PC-9 (cell line): ENCODE measurements at regions not wholly inside any gene's neighbourhood (a gene's known extent, or its start where the extent isn't known, plus 50 kb on each side); places are given as distances from the start of the nearest gene placed in this dataset.

Source experiments
- BruUV-seq: library from RNA; stranded (reverse); fragments of 400-500 nt; replicated peaks from 2 replicates; lab custom pipeline; 2021; lab: Mats Ljungman, UMichigan
- CTCF ChIA-PET: fragments of 300-600 bp; sonication (Branson Sonifier 250); formaldehyde crosslinking; loops from one replicate; lab custom pipeline; 2022; ENCODE audit warnings: antibody characterized with exemption; lab: Charles Lee
- POLR2A ChIA-PET: fragments of 300-600 bp; sonication (Branson Sonifier 250); formaldehyde crosslinking; loops from one replicate; lab custom pipeline; 2022; ENCODE audit warnings: antibody characterized with exemption; ENCODE audit not compliant: unreplicated experiment; lab: Charles Lee
- DNase-seq, 2 experiments: peaks; one replicate each; pipeline versions ENCODE4 v3.0.0 to v3.0.0-alpha.2; 2015 to 2022; ENCODE audit warnings: mixed read lengths in 1 of 2
- H2AFZ ChIP-seq: fragments of 200-600 bp; sonication (generic); 2 replicates; pipeline ENCODE4 v1.8.1; 2017; ENCODE audit warnings: antibody characterized with exemption
- H3F3A ChIP-seq: fragments of 200-600 bp; sonication (generic); 2 replicates; pipeline ENCODE4 v1.8.1; 2017; ENCODE audit warnings: antibody characterized with exemption, mild to moderate bottlenecking, low read depth; ENCODE audit not compliant: insufficient read depth
- H3K27ac ChIP-seq: fragments of 200-600 bp; sonication (generic); 2 replicates; pipeline ENCODE4 v1.6.1; 2016; ENCODE audit warnings: mixed run types
- H3K27me3 ChIP-seq: fragments of 200-600 bp; sonication (generic); 2 replicates; pipeline ENCODE4 v1.6.1; 2016; ENCODE audit warnings: low read depth, mixed run types; ENCODE audit not compliant: insufficient read depth
- H3K36me3 ChIP-seq: fragments of 200-600 bp; sonication (generic); 2 replicates; pipeline ENCODE4 v1.6.1; 2016; ENCODE audit warnings: low read depth, mixed run types
- H3K4me1 ChIP-seq: fragments of 200-600 bp; sonication (generic); replicated peaks from 2 replicates; pipeline ENCODE4 v1.6.1; 2016; ENCODE audit warnings: mixed run types; ENCODE audit not compliant: insufficient read depth
- H3K4me2 ChIP-seq: fragments of 200-600 bp; sonication (generic); 2 replicates; pipeline ENCODE4 v1.6.1; 2017; ENCODE audit warnings: mixed run types
- H3K4me3 ChIP-seq: fragments of 200-600 bp; sonication (generic); 2 replicates; pipeline ENCODE4 v1.6.1; 2016; ENCODE audit warnings: mixed run types
- H3K79me2 ChIP-seq: fragments of 200-600 bp; sonication (generic); 2 replicates; pipeline ENCODE4 v1.6.1; 2017; ENCODE audit warnings: low read depth, mixed run types
- H3K9me2 ChIP-seq: fragments of 200-600 bp; sonication (generic); 2 replicates; pipeline ENCODE4 v1.8.1; 2017; ENCODE audit warnings: mild to moderate bottlenecking; ENCODE audit not compliant: insufficient read depth
- H3K9me3 ChIP-seq: fragments of 200-600 bp; sonication (generic); 2 replicates; pipeline ENCODE4 v1.8.1; 2016; ENCODE audit warnings: low read depth; ENCODE audit not compliant: insufficient read depth
- H4K20me1 ChIP-seq: fragments of 200-600 bp; sonication (generic); 2 replicates; pipeline ENCODE4 v1.8.1; 2017; ENCODE audit not compliant: insufficient read depth
- EZH2 ChIP-seq: fragments of 200-600 bp; sonication (generic); IDR thresholded peaks from 2 replicates; pipeline ENCODE4 v1.8.0; 2017; ENCODE audit warnings: antibody characterized with exemption, low read depth
- intact Hi-C: fragments of 100-400 bp; cut with micrococcal nuclease; formaldehyde crosslinking; loops from one replicate; pipeline ENCODE4 v1.10.0; 2022; ENCODE audit not compliant: unreplicated experiment
- TF ChIP-seq, protein P1 (sequence below): fragments of 200-600 bp; sonication (generic); conservative IDR thresholded peaks from 2 replicates; pipeline ENCODE4 v1.6.1; 2017; ENCODE audit warnings: mixed run types, antibody characterized with exemption, mild to moderate bottlenecking, moderate library complexity

DNA sequence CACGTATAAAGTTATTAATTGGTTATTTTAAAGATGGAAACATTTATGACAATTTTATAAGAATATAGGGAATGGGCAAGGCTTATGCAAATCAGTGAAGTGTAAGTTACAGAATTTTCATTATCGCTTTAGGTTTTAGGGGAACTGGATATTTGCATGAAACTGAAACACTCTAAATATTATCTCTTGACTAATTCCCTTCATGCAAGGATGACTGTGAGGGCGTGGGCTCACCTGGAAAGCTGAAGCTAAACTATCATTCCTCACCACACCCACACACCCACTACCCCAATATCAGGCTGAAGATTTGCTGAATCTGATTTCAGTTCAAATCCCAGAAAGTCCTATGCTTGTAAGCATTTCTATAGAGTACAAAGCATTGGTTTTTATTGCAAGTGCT is 81.7 kb upstream of the ARHGAP24 start:
- intact Hi-C loops = no loop called here
- DNase-seq = no peak
- no peaks in the 10 kb centered on the region for H3K9me3 ChIP-seq
- no peaks in the 10 kb centered on the region for H3K79me2 ChIP-seq
- no peaks in the 10 kb centered on the region for H3K36me3 ChIP-seq
- POLR2A ChIA-PET = no interaction called here
- no TSS peak for BruUV-seq
- H3K27ac ChIP-seq = no peak overlapping the region
- H3K4me2 ChIP-seq = no peak overlapping the region
- H3K27me3 ChIP-seq = no peaks in the 10 kb centered on the region
- CTCF ChIA-PET = no interaction called here
- H3K4me1 ChIP-seq = no peaks in the 10 kb centered on the region
- no peaks in the 10 kb centered on the region for H3K9me2 ChIP-seq
- no peak overlapping the region for H2AFZ ChIP-seq
- no peaks in the 10 kb centered on the region for H4K20me1 ChIP-seq
- H3F3A ChIP-seq = no peaks in the 10 kb centered on the region
- H3K4me3 ChIP-seq = no peak overlapping the region
- TF ChIP-seq EZH2 = no peak
- TF ChIP-seq, protein P1, sequence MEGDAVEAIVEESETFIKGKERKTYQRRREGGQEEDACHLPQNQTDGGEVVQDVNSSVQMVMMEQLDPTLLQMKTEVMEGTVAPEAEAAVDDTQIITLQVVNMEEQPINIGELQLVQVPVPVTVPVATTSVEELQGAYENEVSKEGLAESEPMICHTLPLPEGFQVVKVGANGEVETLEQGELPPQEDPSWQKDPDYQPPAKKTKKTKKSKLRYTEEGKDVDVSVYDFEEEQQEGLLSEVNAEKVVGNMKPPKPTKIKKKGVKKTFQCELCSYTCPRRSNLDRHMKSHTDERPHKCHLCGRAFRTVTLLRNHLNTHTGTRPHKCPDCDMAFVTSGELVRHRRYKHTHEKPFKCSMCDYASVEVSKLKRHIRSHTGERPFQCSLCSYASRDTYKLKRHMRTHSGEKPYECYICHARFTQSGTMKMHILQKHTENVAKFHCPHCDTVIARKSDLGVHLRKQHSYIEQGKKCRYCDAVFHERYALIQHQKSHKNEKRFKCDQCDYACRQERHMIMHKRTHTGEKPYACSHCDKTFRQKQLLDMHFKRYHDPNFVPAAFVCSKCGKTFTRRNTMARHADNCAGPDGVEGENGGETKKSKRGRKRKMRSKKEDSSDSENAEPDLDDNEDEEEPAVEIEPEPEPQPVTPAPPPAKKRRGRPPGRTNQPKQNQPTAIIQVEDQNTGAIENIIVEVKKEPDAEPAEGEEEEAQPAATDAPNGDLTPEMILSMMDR = no peak

DNA sequence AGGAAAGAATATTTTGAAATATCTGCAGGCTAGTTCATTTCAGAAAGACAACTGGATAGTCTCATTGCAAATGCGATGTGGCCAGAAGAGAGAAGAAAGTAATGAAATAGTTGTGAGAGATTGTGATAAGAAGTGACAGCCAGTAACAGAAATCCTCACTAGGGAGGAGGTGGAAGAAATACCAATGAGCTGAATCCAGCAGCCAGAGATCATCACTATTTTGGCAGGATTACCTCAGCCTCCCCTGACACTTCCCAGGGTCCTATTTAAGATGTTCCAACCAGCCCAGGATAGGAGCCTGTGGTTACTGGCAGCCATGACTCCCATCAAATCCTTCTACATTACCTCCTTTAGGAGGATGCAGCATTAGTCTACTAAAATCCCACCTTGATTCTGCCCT is 76.7 kb upstream of the ARHGAP24 start:
- Histone ChIP-seq H3K9me2 (no peaks in the 10 kb centered on the region), H3K9me3 (no peaks in the 10 kb centered on the region), H3K4me3 (no peak overlapping the region), H4K20me1 (no peaks in the 10 kb centered on the region), H3K4me1 (no peaks in the 10 kb centered on the region), H3K79me2 (no peaks in the 10 kb centered on the region), H3K27ac (no peak overlapping the region), H3F3A (no peaks in the 10 kb centered on the region), H3K27me3 (no peaks in the 10 kb centered on the region), H2AFZ (no peak overlapping the region), H3K36me3 (no peaks in the 10 kb centered on the region), H3K4me2 (no peak overlapping the region)
- POLR2A ChIA-PET = no interaction called here
- DNase-seq = no peak
- no TSS peak for BruUV-seq
- TF ChIP-seq EZH2 = no peak
- TF ChIP-seq, protein P1 = no peak
- intact Hi-C loops = no loop called here
- CTCF ChIA-PET = no interaction called here

DNA sequence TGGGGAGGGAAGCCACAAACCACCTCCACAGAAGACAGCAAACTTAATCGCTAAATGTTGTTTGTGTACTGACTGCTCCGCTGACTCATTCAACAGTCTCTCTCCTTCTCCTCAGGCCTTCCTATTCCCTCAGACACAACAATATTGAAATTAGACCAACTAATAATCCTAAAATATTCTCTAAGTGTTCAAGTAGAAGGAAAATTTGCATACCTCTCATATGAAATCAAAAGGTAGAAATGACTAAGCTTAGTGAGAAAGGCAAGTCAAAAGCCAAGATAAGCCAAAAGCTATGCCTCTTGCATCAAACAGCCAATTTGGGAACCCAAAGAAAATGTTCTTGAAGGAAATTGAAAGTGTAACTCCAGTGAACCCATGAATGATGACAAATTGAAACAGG is 75.7 kb upstream of the ARHGAP24 start:
- CTCF ChIA-PET = no interaction called here
- Histone ChIP-seq H3K27ac (no peak overlapping the region), H3K4me1 (no peaks in the 10 kb centered on the region), H3K9me3 (no peaks in the 10 kb centered on the region), H3K4me3 (no peak overlapping the region), H3K79me2 (no peaks in the 10 kb centered on the region), H3K36me3 (no peaks in the 10 kb centered on the region), H3K4me2 (no peak overlapping the region), H3F3A (no peaks in the 10 kb centered on the region), H4K20me1 (no peaks in the 10 kb centered on the region), H3K27me3 (no peaks in the 10 kb centered on the region), H3K9me2 (no peaks in the 10 kb centered on the region), H2AFZ (no peak overlapping the region)
- no TSS peak for BruUV-seq
- POLR2A ChIA-PET = no interaction called here
- no peak for TF ChIP-seq EZH2
- TF ChIP-seq, protein P1 = no peak
- intact Hi-C loops = no loop called here
- no peak for DNase-seq
